K562 (cell line): ENCODE measurements at regions not wholly inside any gene's neighbourhood (a gene's known extent, or its start where the extent isn't known, plus 50 kb on each side); places are given as distances from the start of the nearest gene placed in this dataset.
A peak's percentile ranks its signal among the peaks of the same experiment; 100 is the strongest.

Experiments used
- BCOR ChIP-seq: fragments of 450-650 bp; IDR thresholded peaks from 2 replicates; pipeline ENCODE4 v1.6.1; 2016
- BRD9 ChIP-seq: fragments of 450-650 bp; IDR thresholded peaks from 2 replicates; pipeline ENCODE4 v1.6.1; 2018; ENCODE audit warnings: low read depth; ENCODE audit not compliant: partially characterized antibody
- CBX1 ChIP-seq: sonication (generic); IDR thresholded peaks from 2 replicates; pipeline ENCODE4 v1.6.1; 2016; ENCODE audit warnings: antibody characterized with exemption, low read depth, mild to moderate bottlenecking
- CC2D1A ChIP-seq: fragments of 450-650 bp; IDR thresholded peaks from 2 replicates; pipeline ENCODE4 v1.6.1; 2017; ENCODE audit warnings: mild to moderate bottlenecking
- CTCFL ChIP-seq: IDR thresholded peaks from 2 replicates; pipeline ENCODE4 v1.6.1; 2011; ENCODE audit warnings: borderline replicate concordance, low read depth, mild to moderate bottlenecking, moderate library complexity, low read length; ENCODE audit not compliant: insufficient read depth, poor library complexity, severe bottlenecking
- FUS ChIP-seq: fragments of 200-400 bp; formaldehyde crosslinking; optimal IDR thresholded peaks from 2 replicates; pipeline ENCODE3; 2017; ENCODE audit warnings: low read depth, low read length
- KAT7 ChIP-seq: sonication (generic); formaldehyde crosslinking; IDR thresholded peaks from 2 replicates; pipeline ENCODE4 v1.8.0; 2022; ENCODE audit warnings: missing genetic modification reagents, mild to moderate bottlenecking, borderline replicate concordance
- KDM1A ChIP-seq, 2 experiments: fragments of 450-650 bp; IDR thresholded peaks; 2 replicates each; pipeline ENCODE4 v1.6.1; 2016; ENCODE audit warnings: mild to moderate bottlenecking in 2 of 2
- MAX ChIP-seq: sonication (generic); formaldehyde crosslinking; IDR thresholded peaks from 2 replicates; pipeline ENCODE4 v1.9.0; 2022; ENCODE audit warnings: mild to moderate bottlenecking, missing genetic modification reagents
- MYC ChIP-seq, 2 experiments: fragments of 250-450 bp in 1 of 2; sonication (Bioruptor Pico) in 1 of 2; IDR thresholded peaks; 2 replicates each; pipeline versions ENCODE4 v1.5.1 to v1.6.1; 2012 to 2021; ENCODE audit warnings: low read depth in 2 of 2, borderline replicate concordance in 1 of 2, improper control_type of control experiment in 1 of 2, low read length in 1 of 2, mild to moderate bottlenecking in 1 of 2, moderate library complexity in 1 of 2
- NR4A1 ChIP-seq, 2 experiments: fragments of 250-450 bp in 1 of 2; fragments of 450-650 bp in 1 of 2; sonication (Bioruptor Pico) in 1 of 2; IDR thresholded peaks; 2 replicates each; pipeline versions ENCODE4 v1.4.0 to v1.6.1; 2016 to 2020; ENCODE audit warnings: mild to moderate bottlenecking in 2 of 2, missing compliant biosample characterization in 1 of 2, missing genetic modification characterization in 1 of 2, moderate library complexity in 1 of 2
- PRDM10 ChIP-seq: fragments of 450-650 bp; IDR thresholded peaks from 2 replicates; pipeline ENCODE4 v1.6.1; 2018; ENCODE audit not compliant: partially characterized antibody
- RBM14 ChIP-seq: fragments of 200-400 bp; formaldehyde crosslinking; IDR thresholded peaks from 2 replicates; pipeline ENCODE4 v1.6.1; 2018; ENCODE audit warnings: low read depth, mild to moderate bottlenecking, low read length, moderate library complexity, borderline replicate concordance; ENCODE audit not compliant: insufficient read depth
- TEAD1 ChIP-seq, 2 experiments: fragments of 450-650 bp in 1 of 2; sonication (generic) in 1 of 2; formaldehyde crosslinking; IDR thresholded peaks; 2 replicates each; pipeline versions ENCODE4 v1.4.0 to v1.8.0; 2020 to 2022; ENCODE audit warnings: mild to moderate bottlenecking in 2 of 2, missing genetic modification reagents in 1 of 2
- THRAP3 ChIP-seq: fragments of 450-650 bp; IDR thresholded peaks from 2 replicates; pipeline ENCODE4 v1.6.1; 2016; ENCODE audit warnings: mild to moderate bottlenecking, inconsistent platforms, borderline replicate concordance
- USF1 ChIP-seq: sonication (generic); formaldehyde crosslinking; IDR thresholded peaks from 2 replicates; pipeline ENCODE4 v1.9.0; 2022; ENCODE audit warnings: mild to moderate bottlenecking, missing genetic modification reagents
- ZNF134 ChIP-seq: fragments of 250-450 bp; sonication (Bioruptor Pico); conservative IDR thresholded peaks from 2 replicates; pipeline ENCODE4 v1.4.0; 2020
- ZNF140 ChIP-seq: fragments of 250-450 bp; sonication (Bioruptor Pico); IDR thresholded peaks from 2 replicates; pipeline ENCODE4 v1.8.0; 2021; ENCODE audit warnings: moderate library complexity, mild to moderate bottlenecking, inconsistent platforms
- ZNF263 ChIP-seq: sonication (generic); formaldehyde crosslinking; IDR thresholded peaks from 2 replicates; pipeline ENCODE4 v1.8.0; 2022; ENCODE audit warnings: mild to moderate bottlenecking, missing genetic modification reagents, borderline replicate concordance

- TF ChIP-seq CC2D1A (0 out of 2 replicates have a peak, but pooled peaks have one; percentile 26), RBM14 (no peak), THRAP3 (no peak), ZNF263 (no peak), CBX1 (peak; percentile 91), ZNF134 (CRISPR knock-in tag) (no peak), ZNF140 (CRISPR knock-in tag) (no peak), FUS (no peak), KDM1A (IDR thresholded peaks at IDR 0.05) (peak; percentile 89 to 92), BCOR (peak; percentile 99), BRD9 (peak; percentile 81), MAX (CRISPR knock-in tag) (peak; percentile 38), PRDM10 (no peak), NR4A1 (CRISPR knock-in tag; IDR thresholded peaks at IDR 0.05) (no peak), NR4A1 (tag; IDR thresholded peaks at IDR 0.05) (no peak), USF1 (CRISPR knock-in tag) (peak; percentile 73), KAT7 (no peak), CTCFL (peak; percentile 71), TEAD1 (CRISPR knock-in tag; IDR thresholded peaks at IDR 0.05) (peak in 1 of 2 experiments; percentile 68; a peak in 1 of 4 replicates), MYC (IDR thresholded peaks at IDR 0.05; ENCODE audit: low read depth, low read length) (peak; percentile 58; the same call in 1 of the 2 replicates), MYC (CRISPR knock-in tag; IDR thresholded peaks at IDR 0.05; ENCODE audit: borderline replicate concordance, low read depth) (no peak)
Measured at GRCh38 chr3:14274999-14275961, 96.7 kb downstream of the LSM3 start (continued).
